Stomach smooth muscle (tissue), 2 donors: ENCODE measurements at regions not wholly inside any gene's neighbourhood (a gene's known extent, or its start where the extent isn't known, plus 50 kb on each side); places are given as distances from the start of the nearest gene placed in this dataset.

Experiments
- H3K27ac ChIP-seq: one replicate; pipeline ENCODE4 v1.7.0; 2013; ENCODE audit warnings: mild to moderate bottlenecking, low read length, inconsistent platforms
- H3K27me3 ChIP-seq, 2 donors: one replicate each; pipeline ENCODE4 v1.7.0; 2013; ENCODE audit warnings: low read length in 2 of 2; ENCODE audit not compliant: insufficient read depth in 2 of 2, control insufficient read depth in 1 of 2
- H3K36me3 ChIP-seq, 2 donors: one replicate each; pipeline ENCODE4 v1.7.0; 2013; ENCODE audit warnings: low read length in 2 of 2; ENCODE audit not compliant: control insufficient read depth in 2 of 2, insufficient read depth in 2 of 2
- H3K4me1 ChIP-seq: one replicate; pipeline ENCODE4 v1.7.0; 2013; ENCODE audit warnings: low read length; ENCODE audit not compliant: control insufficient read depth, insufficient read depth
- H3K4me3 ChIP-seq, 2 donors: one replicate each; pipeline ENCODE4 v1.7.0; 2013; ENCODE audit warnings: low read length in 2 of 2
- H3K9ac ChIP-seq, 2 donors: one replicate each; pipeline ENCODE4 v1.7.0; 2013; ENCODE audit warnings: low read length in 2 of 2, mild to moderate bottlenecking in 1 of 2
- H3K9me3 ChIP-seq, 2 donors: one replicate each; pipeline ENCODE4 v1.7.0; 2013; ENCODE audit warnings: low read length in 2 of 2; ENCODE audit not compliant: control insufficient read depth in 2 of 2
- donor health status: healthy.
- donor health status: Pancreatic carcinoma.

- Histone ChIP-seq H3K27me3 (no peaks in the 10 kb centered on the region), H3K9ac (no peak overlapping the region), H3K27ac (peak overlapping the region; percentile 76), H3K4me3 (no peak overlapping the region), H3K4me1 (peaks cover 58% of the 10 kb centered on the region), H3K36me3 (no peaks in the 10 kb centered on the region), H3K9me3 (no peaks in the 10 kb centered on the region)
Measured at GRCh38 chr15:99440551-99441443, 125.0 kb upstream of the MEF2A start.

- Histone ChIP-seq H3K36me3 (no peaks in the 10 kb centered on the region), H3K4me3 (no peak overlapping the region), H3K9ac (no peak overlapping the region), H3K27me3 (no peaks in the 10 kb centered on the region), H3K4me1 (peaks cover 54% of the 10 kb centered on the region), H3K9me3 (no peaks in the 10 kb centered on the region), H3K27ac (peak overlapping the region; percentile 76)
Measured at GRCh38 chr15:99441444-99441800, 124.4 kb upstream of the MEF2A start.

DNA sequence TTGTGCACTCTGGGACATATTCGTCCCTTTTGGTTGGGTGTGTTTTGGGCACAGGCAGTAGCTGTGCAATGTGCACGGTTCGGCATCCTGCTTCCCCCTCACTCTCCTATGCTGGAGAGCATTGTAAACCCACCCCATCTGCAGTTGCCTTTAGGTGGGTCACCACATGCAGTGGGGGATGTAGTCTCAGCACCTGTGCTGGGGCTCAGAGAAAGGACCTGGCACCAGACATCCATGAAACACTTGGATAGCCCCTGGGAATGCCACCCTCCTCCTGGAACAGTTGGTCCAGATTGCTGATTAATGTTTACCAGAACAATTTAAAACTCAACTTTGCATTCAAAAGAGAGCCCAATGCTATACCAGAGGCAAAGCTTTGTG lies 123.9 kb upstream of the MEF2A start:
- Histone ChIP-seq H3K27ac (peak overlapping the region; percentile 76), H3K4me1 (peaks cover 54% of the 10 kb centered on the region)

DNA sequence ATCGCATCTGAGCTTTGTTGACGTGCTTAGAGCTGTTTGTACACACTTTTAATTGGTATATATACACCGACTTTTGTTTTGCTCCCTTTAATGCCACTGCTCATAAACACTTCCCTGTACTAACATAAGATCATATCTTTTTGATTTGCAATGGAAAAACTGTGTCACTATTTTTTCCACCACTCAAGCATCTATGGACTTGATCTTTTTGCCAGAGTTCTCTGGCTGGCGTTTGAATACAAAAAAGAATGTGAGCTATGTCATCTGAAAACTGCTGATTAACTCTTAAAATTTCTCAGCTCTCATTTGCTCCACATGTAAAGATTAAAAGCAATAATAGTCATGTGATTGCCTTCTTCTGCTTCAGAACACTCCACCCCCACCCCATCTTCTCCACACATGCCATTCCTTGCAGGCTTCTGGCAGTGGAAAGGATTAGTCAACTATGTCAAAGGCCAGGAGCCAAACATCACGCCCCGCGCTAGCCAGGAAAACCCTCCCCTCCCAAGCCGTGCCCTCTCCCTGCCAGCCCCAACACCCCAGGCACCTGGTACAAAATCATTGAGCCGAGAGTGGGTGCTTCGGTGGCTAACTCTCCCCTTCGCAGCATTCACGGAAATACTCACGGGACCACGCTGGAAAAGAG lies 123.4 kb upstream of the MEF2A start:
- Histone ChIP-seq H3K9ac (peak overlapping the region in 1 of 2 donors; percentile 31), H3K9me3 (no peaks in the 10 kb centered on the region), H3K27me3 (no peaks in the 10 kb centered on the region), H3K36me3 (no peaks in the 10 kb centered on the region), H3K4me3 (peak overlapping the region; percentile 29 to 54), H3K27ac (peak overlapping the region; percentile 76), H3K4me1 (peaks cover 52% of the 10 kb centered on the region)

More for the DNA sequence above, 123.9 kb upstream of the MEF2A start:
- peak overlapping the region; percentile 22 to 23 for H3K4me3 ChIP-seq
- no peaks in the 10 kb centered on the region for H3K9me3 ChIP-seq
- H3K36me3 ChIP-seq: no peaks in the 10 kb centered on the region
- no peak overlapping the region for H3K9ac ChIP-seq
- H3K27me3 ChIP-seq: no peaks in the 10 kb centered on the region

DNA sequence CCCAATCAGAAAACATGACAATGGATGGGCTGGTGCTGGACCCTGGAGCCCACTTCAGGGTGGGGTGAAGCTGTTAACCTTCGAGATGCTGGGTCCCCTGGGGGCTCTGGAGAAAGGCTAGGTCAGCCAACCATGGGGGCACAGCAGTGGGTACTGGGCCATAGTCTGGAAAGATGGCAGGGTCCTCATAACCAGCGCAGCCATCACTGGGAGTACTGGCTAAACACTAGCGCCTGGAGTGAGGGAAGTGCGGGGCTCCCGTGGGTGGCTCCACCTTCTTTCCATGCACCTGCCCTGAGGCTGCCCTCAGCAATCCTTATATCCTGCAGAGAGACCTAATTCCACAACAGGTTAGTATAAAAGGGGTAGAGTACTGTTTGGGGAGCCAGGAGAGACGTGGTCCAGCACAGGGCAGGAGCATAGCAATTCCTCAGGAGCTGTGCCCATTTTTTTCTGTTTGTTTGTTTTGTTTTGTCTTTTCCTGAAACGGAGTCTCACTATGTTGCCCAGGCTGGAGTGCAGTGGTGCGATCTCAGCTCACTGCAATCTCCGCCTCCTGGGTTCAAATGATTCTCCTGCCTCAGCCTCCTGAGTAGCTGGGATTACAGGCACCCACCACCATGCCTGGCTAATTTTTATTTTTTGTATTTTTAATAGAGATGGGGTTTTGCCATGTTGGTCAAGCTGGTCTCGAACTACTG lies 122.6 kb upstream of the MEF2A start:
- Histone ChIP-seq H3K27me3 (no peaks in the 10 kb centered on the region), H3K9me3 (no peaks in the 10 kb centered on the region), H3K4me1 (peaks cover 50% of the 10 kb centered on the region), H3K4me3 (peak overlapping the region; percentile 29 to 54), H3K9ac (peak overlapping the region in 1 of 2 donors; percentile 31), H3K27ac (peak overlapping the region; percentile 76), H3K36me3 (no peaks in the 10 kb centered on the region)

DNA sequence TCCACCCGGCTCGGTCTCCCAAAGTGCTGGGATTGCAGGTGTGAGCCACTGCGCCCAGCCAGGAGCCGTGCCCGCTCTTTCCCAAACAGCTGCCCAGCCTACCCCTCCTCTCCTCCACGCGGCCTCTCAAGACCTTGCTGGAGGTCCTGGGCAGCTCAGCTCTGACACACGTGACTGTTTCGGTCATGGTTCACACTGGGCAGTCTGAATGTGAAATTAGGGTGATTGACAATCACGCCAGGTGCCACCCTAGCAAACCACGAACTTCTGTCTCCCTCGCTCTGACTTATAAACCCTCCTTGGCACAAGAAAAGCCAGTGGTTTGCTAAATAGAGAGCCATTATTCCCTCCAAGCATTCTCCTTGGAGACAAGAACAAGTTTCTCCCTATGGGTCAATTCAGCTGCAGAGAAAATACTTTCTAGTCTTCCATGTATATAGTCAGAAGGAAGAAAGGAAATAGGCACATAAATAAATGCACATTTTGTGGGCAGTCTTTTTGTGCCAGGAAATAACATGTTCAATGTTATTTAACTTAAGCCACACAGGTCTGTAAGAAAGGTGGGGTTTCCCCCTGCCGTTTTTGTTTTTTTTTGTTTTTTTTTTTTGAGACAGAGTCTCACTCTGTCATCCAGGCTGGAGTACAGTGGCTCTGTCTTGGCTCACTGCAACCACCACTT lies 121.9 kb upstream of the MEF2A start:
- Histone ChIP-seq H3K27me3 (no peaks in the 10 kb centered on the region), H3K27ac (peak overlapping the region; percentile 66), H3K9ac (no peak overlapping the region), H3K4me1 (peaks cover 48% of the 10 kb centered on the region), H3K4me3 (no peak overlapping the region), H3K36me3 (no peaks in the 10 kb centered on the region), H3K9me3 (no peaks in the 10 kb centered on the region)

DNA sequence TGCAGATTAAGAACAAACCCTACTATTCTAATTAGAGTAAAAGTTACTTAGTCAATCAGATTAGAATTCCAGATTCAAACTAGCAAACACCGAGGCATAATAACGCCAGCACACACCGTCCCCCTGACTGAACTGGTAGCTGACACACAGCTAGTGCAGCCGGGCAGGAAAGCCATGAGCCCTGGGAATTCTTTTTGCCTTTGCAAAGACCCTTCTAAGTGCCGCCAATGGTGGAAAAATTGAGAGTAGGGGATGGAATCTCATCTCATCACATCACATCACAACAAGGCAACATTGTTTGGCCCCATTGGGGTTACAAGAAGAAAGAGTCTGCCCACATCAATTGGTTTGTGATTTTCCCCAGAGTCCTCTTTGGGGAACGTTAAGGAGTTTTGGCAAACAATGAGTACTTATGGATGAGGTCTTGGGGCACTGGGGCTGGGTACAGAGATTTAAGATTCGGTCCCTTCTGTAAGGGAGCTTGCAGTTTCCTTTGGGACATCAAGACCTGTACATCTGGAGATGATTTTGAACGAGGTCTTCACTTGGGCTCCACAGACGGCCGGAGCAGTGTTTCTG lies 120.4 kb upstream of the MEF2A start:
- H3K9me3 ChIP-seq: no peaks in the 10 kb centered on the region
- H3K4me3 ChIP-seq: no peak overlapping the region
- peaks cover 48% of the 10 kb centered on the region for H3K4me1 ChIP-seq
- no peaks in the 10 kb centered on the region for H3K27me3 ChIP-seq
- H3K27ac ChIP-seq: no peak overlapping the region
- H3K9ac ChIP-seq: no peak overlapping the region
- H3K36me3 ChIP-seq: no peaks in the 10 kb centered on the region

GRCh38 chr15:99446565-99447496 lies 119.0 kb upstream of the MEF2A start:
- Histone ChIP-seq H3K27ac (no peak overlapping the region), H3K9me3 (no peaks in the 10 kb centered on the region), H3K4me3 (no peak overlapping the region), H3K4me1 (peaks cover 40% of the 10 kb centered on the region), H3K9ac (no peak overlapping the region), H3K27me3 (no peaks in the 10 kb centered on the region), H3K36me3 (no peaks in the 10 kb centered on the region)

DNA sequence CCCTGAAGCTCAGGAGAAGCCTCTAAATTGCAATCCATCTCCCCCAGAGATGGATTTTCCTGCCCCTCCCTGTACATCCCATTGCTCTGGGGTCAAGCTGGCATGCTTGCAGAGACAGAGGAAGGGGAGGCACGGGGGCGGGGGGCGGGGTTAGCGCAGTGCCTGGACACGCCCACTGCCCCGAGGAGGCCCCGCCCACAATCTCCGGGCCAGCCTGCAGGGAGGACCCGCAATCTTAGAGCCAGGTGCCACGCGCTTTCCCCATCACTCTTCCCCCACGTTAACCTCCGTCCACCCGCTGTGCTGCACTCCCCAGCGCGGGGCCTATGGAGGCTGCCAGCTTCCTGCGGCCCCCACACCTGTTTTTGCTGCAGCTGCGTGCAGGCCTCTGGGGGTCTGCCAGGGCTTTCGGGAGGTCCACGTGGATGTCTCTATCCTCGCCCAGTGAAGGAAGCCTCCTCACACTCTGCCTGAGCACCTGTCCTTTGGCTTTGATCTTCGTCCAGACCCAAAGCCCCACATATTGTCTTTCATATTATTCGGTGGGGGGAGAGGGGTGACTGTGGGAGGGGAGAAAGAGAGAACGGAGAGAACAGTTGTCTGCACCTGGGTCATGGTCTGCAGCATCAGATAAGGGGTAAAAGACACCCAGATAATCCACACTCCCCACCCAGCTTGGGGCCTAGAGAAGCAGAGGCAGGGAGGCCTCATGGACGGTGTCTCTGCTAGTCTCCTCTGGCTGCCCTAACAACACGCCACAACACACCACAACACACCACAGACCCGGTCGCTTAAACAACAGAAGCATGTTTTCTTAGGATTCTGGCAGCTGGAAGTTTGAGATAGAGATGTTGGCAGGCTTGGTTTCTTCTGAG lies 118.0 kb upstream of the MEF2A start:
- Histone ChIP-seq H3K27me3 (no peaks in the 10 kb centered on the region), H3K4me3 (no peak overlapping the region), H3K9me3 (no peaks in the 10 kb centered on the region), H3K36me3 (no peaks in the 10 kb centered on the region), H3K4me1 (peaks cover 39% of the 10 kb centered on the region), H3K9ac (peak overlapping the region in 1 of 2 donors; percentile 5), H3K27ac (peak overlapping the region; percentile 60)
